NCI-H1417 treated with DMSO at 0.1 percent for 48 hours (cell line): ENCODE measurements at regions not wholly inside any gene's neighbourhood (a gene's known extent, or its start where the extent isn't known, plus 50 kb on each side); places are given as distances from the start of the nearest gene placed in this dataset.

Source experiments
- DNase-seq: peaks from one replicate; lab custom pipeline; 2025; lab: John Stamatoyannopoulos, UW

GRCh38 chr12:84741031-84741430 is 171.6 kb downstream of the SLC6A15 start:
- DNase-seq = no peak

- no peak for DNase-seq
Measured at GRCh38 chr12:84740602-84741001, 172.0 kb downstream of the SLC6A15 start.

- no peak for DNase-seq
Measured at GRCh38 chr12:84738481-84738972, 174.1 kb downstream of the SLC6A15 start.

GRCh38 chr12:84732828-84733340 is 179.7 kb downstream of the SLC6A15 start:
- DNase-seq = no peak

- DNase-seq = no peak
Measured at GRCh38 chr12:84730561-84731162, 181.9 kb downstream of the SLC6A15 start.

- DNase-seq = no peak
Measured at GRCh38 chr12:84727961-84728360, 184.6 kb downstream of the SLC6A15 start.

GRCh38 chr12:84726780-84727179 is 185.8 kb downstream of the SLC6A15 start:
- no peak for DNase-seq

GRCh38 chr12:84723988-84724387 is 188.6 kb downstream of the SLC6A15 start:
- no peak for DNase-seq

- no peak for DNase-seq
Measured at GRCh38 chr12:84719997-84720396, 192.6 kb downstream of the SLC6A15 start.

- no peak for DNase-seq
Measured at GRCh38 chr12:84718906-84719305, 193.7 kb downstream of the SLC6A15 start.

GRCh38 chr12:84712747-84713146 is 199.9 kb downstream of the SLC6A15 start:
- no peak for DNase-seq

GRCh38 chr12:84706374-84706773 is 206.2 kb downstream of the SLC6A15 start:
- DNase-seq = no peak

GRCh38 chr12:84704856-84705255 is 207.7 kb downstream of the SLC6A15 start:
- no peak for DNase-seq

GRCh38 chr12:84702001-84702400 is 210.6 kb downstream of the SLC6A15 start:
- DNase-seq = no peak

GRCh38 chr12:84701041-84701440 is 211.6 kb downstream of the SLC6A15 start:
- DNase-seq = no peak

- no peak for DNase-seq
Measured at GRCh38 chr12:84698576-84699333, 213.8 kb downstream of the SLC6A15 start.

- no peak for DNase-seq
Measured at GRCh38 chr12:84696908-84697540, 215.6 kb downstream of the SLC6A15 start.

- DNase-seq = no peak
Measured at GRCh38 chr12:84696281-84696680, 216.3 kb downstream of the SLC6A15 start.

GRCh38 chr12:84694116-84694515 is 218.5 kb downstream of the SLC6A15 start:
- DNase-seq = no peak

- no peak for DNase-seq
Measured at GRCh38 chr12:84692071-84692470, 220.5 kb downstream of the SLC6A15 start.

GRCh38 chr12:84691266-84691665 is 221.3 kb downstream of the SLC6A15 start:
- no peak for DNase-seq

- no peak for DNase-seq
Measured at GRCh38 chr12:84689638-84690037, 223.0 kb downstream of the SLC6A15 start.

- no peak for DNase-seq
Measured at GRCh38 chr12:84685379-84685778, 227.2 kb downstream of the SLC6A15 start.
